HEK293T (cell line): ENCODE measurements at regions not wholly inside any gene's neighbourhood (a gene's known extent, or its start where the extent isn't known, plus 50 kb on each side); places are given as distances from the start of the nearest gene placed in this dataset.

ENCODE experiments used
- ARNT ChIP-seq: fragments of 450-650 bp; IDR thresholded peaks from 2 replicates; pipeline ENCODE4 v1.6.1; 2017; ENCODE audit warnings: mild to moderate bottlenecking
- FOXM1 ChIP-seq: fragments of 450-650 bp; IDR thresholded peaks from 2 replicates; pipeline ENCODE4 v1.6.1; 2017; ENCODE audit warnings: mild to moderate bottlenecking, borderline replicate concordance
- SP1 ChIP-seq: fragments of 450-650 bp; IDR thresholded peaks from 2 replicates; pipeline ENCODE4 v1.6.1; 2017

- TF ChIP-seq ARNT (no peak), FOXM1 (no peak), SP1 (no peak)
Observed at GRCh38 chr1:182169203-182169602, 107.7 kb upstream of the ZNF648 start.
